Lung microvascular endothelial cell (primary cell): ENCODE measurements at regions not wholly inside any gene's neighbourhood (a gene's known extent, or its start where the extent isn't known, plus 50 kb on each side); places are given as distances from the start of the nearest gene placed in this dataset.

Experiments used
- DNase-seq, 2 donors: peaks; one replicate each; pipeline versions ENCODE4 v3.0.0 to v3.0.0-alpha.2; 2010; ENCODE audit warnings: low read depth in 2 of 2

GRCh38 chr9:81119591-81119990 lies 569.8 kb downstream of the TLE1 start:
- no peak for DNase-seq

- no peak for DNase-seq
Observed at GRCh38 chr9:81118416-81118815, 570.9 kb downstream of the TLE1 start.

GRCh38 chr9:81116340-81117137 lies 572.8 kb downstream of the TLE1 start:
- DNase-seq: no peak

- DNase-seq: no peak
Observed at GRCh38 chr9:81113453-81114124, 575.8 kb downstream of the TLE1 start.

GRCh38 chr9:81112627-81113452 lies 576.5 kb downstream of the TLE1 start:
- DNase-seq: no peak

- no peak for DNase-seq
Observed at GRCh38 chr9:81108821-81109220, 580.5 kb downstream of the TLE1 start.

GRCh38 chr9:81108391-81108790 lies 581.0 kb downstream of the TLE1 start:
- DNase-seq: no peak

GRCh38 chr9:81103597-81104471 lies 585.5 kb downstream of the TLE1 start:
- DNase-seq: peak in 1 of 2 donors; percentile 12

- no peak for DNase-seq
Observed at GRCh38 chr9:81097131-81097847, 592.1 kb downstream of the TLE1 start.

GRCh38 chr9:81096625-81097024 lies 592.7 kb downstream of the TLE1 start:
- DNase-seq: no peak

- DNase-seq: no peak
Observed at GRCh38 chr9:81092057-81092456, 597.3 kb downstream of the TLE1 start.

- DNase-seq: no peak
Observed at GRCh38 chr9:81088341-81088740, 601.0 kb downstream of the TLE1 start.

- DNase-seq: no peak
Observed at GRCh38 chr9:81086416-81086815, 602.9 kb downstream of the TLE1 start.

- peak in 1 of 2 donors; percentile 28 for DNase-seq
Observed at GRCh38 chr9:81083854-81084512, 605.4 kb downstream of the TLE1 start.

GRCh38 chr9:81083067-81083466 lies 606.3 kb downstream of the TLE1 start:
- peak in 1 of 2 donors; percentile 10 for DNase-seq

- DNase-seq: no peak
Observed at GRCh38 chr9:81082221-81082620, 607.1 kb downstream of the TLE1 start.

GRCh38 chr9:81080900-81081299 lies 608.4 kb downstream of the TLE1 start:
- DNase-seq: no peak

GRCh38 chr9:81080185-81080584 lies 609.2 kb downstream of the TLE1 start:
- no peak for DNase-seq

GRCh38 chr9:81079055-81079454 lies 610.3 kb downstream of the TLE1 start:
- no peak for DNase-seq

GRCh38 chr9:81078555-81078954 lies 610.8 kb downstream of the TLE1 start:
- DNase-seq: no peak
